OCI-LY7 (cell line): ENCODE measurements at regions not wholly inside any gene's neighbourhood (a gene's known extent, or its start where the extent isn't known, plus 50 kb on each side); places are given as distances from the start of the nearest gene placed in this dataset.

Experiments
- BruUV-seq: library from RNA; stranded (reverse); fragments of 400-500 nt; replicated peaks from 2 replicates; lab custom pipeline; 2021; lab: Mats Ljungman, UMichigan
- CTCF ChIA-PET: fragments of 300-600 bp; sonication (Branson Sonifier 250); formaldehyde crosslinking; loops from one replicate; lab custom pipeline; 2022; ENCODE audit warnings: antibody characterized with exemption; ENCODE audit not compliant: unreplicated experiment; lab: Charles Lee
- POLR2A ChIA-PET: fragments of 300-600 bp; sonication (Branson Sonifier 250); formaldehyde crosslinking; loops from one replicate; lab custom pipeline; 2022; ENCODE audit warnings: antibody characterized with exemption; lab: Charles Lee
- DNase-seq: peaks from one replicate; pipeline ENCODE4 v3.0.0-alpha.2; 2015; ENCODE audit warnings: low spot score
- H2AFZ ChIP-seq: fragments of 200-600 bp; sonication (generic), shearing (Covaris generic); 2 replicates; pipeline ENCODE4 v1.6.1; 2014; ENCODE audit warnings: mild to moderate bottlenecking, antibody characterized with exemption, low read length, moderate library complexity
- H3K27ac ChIP-seq: fragments of 200-600 bp; sonication (generic); 2 replicates; pipeline ENCODE4 v1.5.1; 2014; ENCODE audit warnings: mixed run types, low read depth, mild to moderate bottlenecking, moderate library complexity, low read length, inconsistent platforms; ENCODE audit not compliant: poor library complexity, severe bottlenecking
- H3K36me3 ChIP-seq: fragments of 200-600 bp; sonication (generic); 2 replicates; pipeline ENCODE4 v1.6.1; 2014; ENCODE audit warnings: mild to moderate bottlenecking, antibody characterized with exemption, low read length, moderate library complexity, mixed read lengths; ENCODE audit not compliant: insufficient read depth
- H3K4me1 ChIP-seq: fragments of 200-600 bp; sonication (generic); 2 replicates; pipeline ENCODE4 v1.5.1; 2014; ENCODE audit warnings: mild to moderate bottlenecking, low read length; ENCODE audit not compliant: insufficient read depth, poor library complexity, severe bottlenecking
- H3K4me2 ChIP-seq: fragments of 200-600 bp; sonication (generic); 2 replicates; pipeline ENCODE4 v1.6.1; 2014; ENCODE audit warnings: mild to moderate bottlenecking, low read length
- H3K4me3 ChIP-seq: fragments of 200-600 bp; sonication (generic); 2 replicates; pipeline ENCODE4 v1.5.1; 2014; ENCODE audit warnings: mild to moderate bottlenecking, low read depth, low read length; ENCODE audit not compliant: poor library complexity, severe bottlenecking
- H3K79me2 ChIP-seq: fragments of 200-600 bp; sonication (generic); 2 replicates; pipeline ENCODE4 v1.6.1; 2016; ENCODE audit warnings: low read depth, mild to moderate bottlenecking, low read length, moderate library complexity, mixed read lengths; ENCODE audit not compliant: insufficient read depth
- H3K9me2 ChIP-seq: fragments of 200-600 bp; sonication (generic); 2 replicates; pipeline ENCODE4 v1.6.1; 2016; ENCODE audit warnings: mild to moderate bottlenecking, low read length, mixed read lengths; ENCODE audit not compliant: insufficient read depth
- H3K9me3 ChIP-seq: fragments of 200-600 bp; sonication (generic); 2 replicates; pipeline ENCODE4 v1.6.1; 2014; ENCODE audit warnings: mild to moderate bottlenecking, mixed run types, low read length, mixed read lengths
- H4K20me1 ChIP-seq: fragments of 200-600 bp; sonication (generic); 2 replicates; pipeline ENCODE4 v1.6.1; 2014; ENCODE audit warnings: mild to moderate bottlenecking, antibody characterized with exemption, low read length, moderate library complexity, mixed read lengths; ENCODE audit not compliant: insufficient read depth
- CTCF ChIP-seq: fragments of 200-600 bp; sonication (generic); conservative IDR thresholded peaks from 2 replicates; pipeline ENCODE4 v1.5.1; 2014; ENCODE audit warnings: mild to moderate bottlenecking, antibody characterized with exemption, low read length, moderate library complexity, mixed read lengths
- EZH2phosphoT487 ChIP-seq: fragments of 200-600 bp; sonication (generic); IDR thresholded peaks from 2 replicates; pipeline ENCODE4 v1.6.1; 2018; ENCODE audit warnings: low read depth, borderline replicate concordance, mild to moderate bottlenecking, mixed run types, antibody characterized with exemption, low read length, moderate library complexity, mixed read lengths
- intact Hi-C: fragments of 100-400 bp; cut with micrococcal nuclease; formaldehyde crosslinking; loops from one replicate; pipeline ENCODE4 v1.10.0; 2022; ENCODE audit not compliant: unreplicated experiment

- CTCF ChIA-PET: no interaction called here
- H3K36me3 ChIP-seq: no peaks in the 10 kb centered on the region
- DNase-seq: no peak
- intact Hi-C loops: no loop called here
- H3K27ac ChIP-seq: no peak overlapping the region
- BruUV-seq: no TSS peak
- no peak overlapping the region for H2AFZ ChIP-seq
- TF ChIP-seq CTCF (no peak), EZH2phosphoT487 (no peak)
- H3K4me3 ChIP-seq: no peak overlapping the region
- no peaks in the 10 kb centered on the region for H3K4me1 ChIP-seq
- H3K9me3 ChIP-seq: no peaks in the 10 kb centered on the region
- no peaks in the 10 kb centered on the region for H4K20me1 ChIP-seq
- POLR2A ChIA-PET: no interaction called here
- no peaks in the 10 kb centered on the region for H3K79me2 ChIP-seq
- H3K4me2 ChIP-seq: no peak overlapping the region
- H3K9me2 ChIP-seq: no peaks in the 10 kb centered on the region
Measured at GRCh38 chr5:162801235-162801634, 636.2 kb upstream of the CCNG1 start.

GRCh38 chr5:162806195-162806594 lies 631.2 kb upstream of the CCNG1 start:
- no peak overlapping the region for H3K4me2 ChIP-seq
- DNase-seq: no peak
- no peak overlapping the region for H2AFZ ChIP-seq
- intact Hi-C loops: no loop called here
- no peaks in the 10 kb centered on the region for H3K36me3 ChIP-seq
- POLR2A ChIA-PET: no interaction called here
- CTCF ChIA-PET: no interaction called here
- no peaks in the 10 kb centered on the region for H3K4me1 ChIP-seq
- no peaks in the 10 kb centered on the region for H4K20me1 ChIP-seq
- no peaks in the 10 kb centered on the region for H3K9me2 ChIP-seq
- BruUV-seq: no TSS peak
- H3K79me2 ChIP-seq: no peaks in the 10 kb centered on the region
- H3K27ac ChIP-seq: no peak overlapping the region
- no peak overlapping the region for H3K4me3 ChIP-seq
- no peaks in the 10 kb centered on the region for H3K9me3 ChIP-seq
- TF ChIP-seq CTCF (no peak), EZH2phosphoT487 (no peak)

GRCh38 chr5:162811071-162811470 lies 626.3 kb upstream of the CCNG1 start:
- ChIA-PET CTCF (no interaction called here), POLR2A (no interaction called here)
- Histone ChIP-seq H3K79me2 (no peaks in the 10 kb centered on the region), H3K27ac (no peak overlapping the region), H3K9me3 (no peaks in the 10 kb centered on the region), H3K4me3 (no peak overlapping the region), H3K9me2 (no peaks in the 10 kb centered on the region), H3K4me1 (no peaks in the 10 kb centered on the region), H3K36me3 (no peaks in the 10 kb centered on the region), H3K4me2 (no peak overlapping the region), H2AFZ (no peak overlapping the region), H4K20me1 (no peaks in the 10 kb centered on the region)
- no peak for DNase-seq
- intact Hi-C loops: no loop called here
- no peak for TF ChIP-seq EZH2phosphoT487
- TF ChIP-seq CTCF: no peak
- BruUV-seq: no TSS peak
